NCI-H2196 treated with DMSO at 0.1 percent for 48 hours (cell line): ENCODE measurements at regions not wholly inside any gene's neighbourhood (a gene's known extent, or its start where the extent isn't known, plus 50 kb on each side); places are given as distances from the start of the nearest gene placed in this dataset.
A peak's percentile ranks its signal among the peaks of the same experiment; 100 is the strongest.

ENCODE experiments used
- DNase-seq: peaks from one replicate; lab custom pipeline; 2025; ENCODE audit not compliant: unreplicated experiment; lab: John Stamatoyannopoulos, UW

GRCh38 chr7:22008087-22008486, 62.4 kb upstream of the CDCA7L start:
- no peak for DNase-seq

- DNase-seq, result no peak
These were observed 59.5 kb upstream of the CDCA7L start for GRCh38 chr7:22005151-22005550.

DNA sequence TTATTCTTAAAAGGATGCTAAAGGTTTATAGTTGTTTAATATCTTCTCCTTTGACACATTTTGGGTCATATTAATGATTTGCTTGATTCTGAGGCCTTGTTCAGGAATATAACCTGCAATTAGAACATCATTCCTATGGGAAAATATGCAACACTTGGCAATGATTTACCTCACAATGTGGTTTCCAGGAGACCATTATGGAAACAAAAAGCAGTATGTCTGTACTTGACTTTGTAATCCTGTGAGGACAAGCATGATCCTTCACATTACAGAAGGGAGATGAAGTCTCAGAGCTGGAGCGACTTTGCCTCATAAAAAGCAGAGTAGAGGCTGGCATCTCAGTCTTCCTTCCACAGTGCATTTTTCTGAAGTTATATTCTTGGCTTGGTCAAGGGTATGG, 57.0 kb upstream of the CDCA7L start:
- no peak for DNase-seq

- peak; percentile 5 for DNase-seq
These were observed 55.8 kb upstream of the CDCA7L start for GRCh38 chr7:22001345-22002004.

DNA sequence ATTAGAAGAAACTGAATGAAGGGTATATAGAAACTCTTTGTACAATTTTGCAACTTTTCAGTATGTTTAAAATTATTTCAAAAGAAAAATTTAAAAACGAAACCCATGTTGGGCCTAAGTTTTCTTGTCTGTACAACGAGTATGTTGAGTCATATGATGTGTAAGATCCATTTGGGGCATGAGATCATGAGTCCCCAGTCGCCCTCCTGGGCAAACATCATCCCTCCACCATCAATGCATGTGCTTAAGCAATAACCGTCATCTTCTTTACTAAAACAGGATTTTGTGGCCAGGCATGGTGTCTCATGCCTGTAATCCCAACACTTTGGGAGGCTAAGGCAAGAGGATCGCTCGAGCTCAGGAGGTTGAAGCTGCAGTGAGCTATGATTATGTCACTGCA, 54.2 kb upstream of the CDCA7L start:
- no peak for DNase-seq

DNA sequence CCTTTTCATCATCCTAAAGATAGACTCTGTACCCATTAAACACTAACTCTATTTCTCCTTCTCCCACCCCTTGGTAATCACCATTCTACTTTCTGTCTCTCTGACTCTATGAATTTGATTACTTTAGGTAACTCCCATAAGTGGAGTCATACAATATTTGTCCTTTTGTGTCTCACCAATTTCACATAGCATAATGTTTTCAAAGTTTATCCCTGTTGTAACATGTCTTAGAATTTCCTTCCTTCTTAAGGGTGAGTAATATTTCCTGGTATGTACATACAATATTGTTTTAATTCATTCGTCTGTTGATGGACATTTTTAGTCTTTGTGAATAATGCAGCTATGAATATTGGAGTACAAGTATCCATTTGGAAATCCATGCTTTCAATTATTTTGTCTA, 50.9 kb upstream of the CDCA7L start:
- DNase-seq, result no peak
